K562 (cell line): ENCODE measurements at regions not wholly inside any gene's neighbourhood (a gene's known extent, or its start where the extent isn't known, plus 50 kb on each side); places are given as distances from the start of the nearest gene placed in this dataset.

Experiments used
- ATAC-seq: fragments of 200-7000 bp; cut with Tn5 transposase; 3 replicates; pipeline ENCODE4 v1.9.1; 2020; ENCODE audit warnings: moderate library complexity
- BruUV-seq: library from RNA; stranded (reverse); fragments of 400-500 nt; replicated peaks from 2 replicates; lab custom pipeline; 2021; lab: Mats Ljungman, UMichigan
- CTCF ChIA-PET: fragments of 300-600 bp; formaldehyde crosslinking; extraction: SDS; loops from one replicate; lab custom pipeline; 2021; ENCODE audit warnings: low intra/inter-chr PET ratio; lab: Yijun Ruan, JAX
- POLR2A ChIA-PET: fragments of 300-600, 350-650 bp; sonication (Branson Sonifier 250); formaldehyde crosslinking; extraction: SDS; loops from one replicate; lab custom pipeline; 2021; ENCODE audit warnings: antibody characterized with exemption, inconsistent platforms; lab: Yijun Ruan, JAX
- DNase-seq, 4 experiments: peaks; one replicate each; pipeline versions ENCODE4 v3.0.0 to v3.0.0-alpha.2; 2011 to 2018; ENCODE audit warnings: low spot score in 3 of 4, mixed read lengths in 3 of 4; ENCODE audit errors: extremely low read depth in 1 of 4
- FAIRE-seq: peaks from 2 replicates; lab custom pipeline; 2011; peaks lifted over from hg19 to GRCh38; lab: Jason Lieb, UNC
- H2AFZ ChIP-seq: 2 replicates; pipeline ENCODE4 v1.6.0; 2011; ENCODE audit warnings: low read depth, low read length, control low read depth, inconsistent platforms
- H3K27ac ChIP-seq: fragments of 200-600 bp; 3 replicates; pipeline ENCODE4 v1.8.0; 2011; ENCODE audit warnings: low read depth, mild to moderate bottlenecking, control low read depth, inconsistent platforms, low read length, moderate library complexity, mixed read lengths; ENCODE audit errors: extremely low read depth
- H3K27me3 ChIP-seq, 2 experiments: fragments of 300-600 bp in 1 of 2; 2 replicates in 1 of 2; 3 replicates in 1 of 2; pipeline versions ENCODE4 v1.6.0 to v1.8.0; 2011; ENCODE audit warnings: inconsistent platforms in 2 of 2, low read length in 2 of 2, mild to moderate bottlenecking in 1 of 2, mixed read lengths in 1 of 2, moderate library complexity in 1 of 2; ENCODE audit not compliant: control insufficient read depth in 2 of 2, insufficient read depth in 2 of 2
- H3K36me3 ChIP-seq: fragments of 300-600 bp; 3 replicates; pipeline ENCODE4 v1.8.0; 2011; ENCODE audit warnings: mild to moderate bottlenecking, low read length, inconsistent platforms; ENCODE audit not compliant: control insufficient read depth, insufficient read depth
- H3K4me1 ChIP-seq, 2 experiments: fragments of 200-600 bp in 1 of 2; replicated peaks in 1 of 2; 2 replicates in 1 of 2; 3 replicates in 1 of 2; pipeline versions ENCODE4 v1.5.1 to v1.8.0; 2011; ENCODE audit warnings: inconsistent platforms in 2 of 2, low read length in 2 of 2, mild to moderate bottlenecking in 1 of 2, mixed read lengths in 1 of 2, moderate library complexity in 1 of 2; ENCODE audit not compliant: control insufficient read depth in 2 of 2, insufficient read depth in 2 of 2
- H3K4me2 ChIP-seq: 2 replicates; pipeline ENCODE4 v1.6.1; 2011; ENCODE audit warnings: low read length, control low read depth, inconsistent platforms, mixed read lengths; ENCODE audit not compliant: insufficient read depth
- H3K4me3 ChIP-seq: fragments of 200-600 bp; sonication (generic), shearing (Covaris generic); 2 replicates; pipeline ENCODE4 v1.5.1; 2016; ENCODE audit warnings: control low read depth, inconsistent platforms
- H3K79me2 ChIP-seq: fragments of 200-600 bp; 3 replicates; pipeline ENCODE4 v1.8.0; 2011; ENCODE audit warnings: low read length, inconsistent platforms; ENCODE audit not compliant: control insufficient read depth, insufficient read depth
- H3K9ac ChIP-seq, 2 experiments: 2 replicates each; pipeline versions ENCODE4 v1.6.0 to v1.6.1; 2011; ENCODE audit warnings: low read depth in 2 of 2, low read length in 2 of 2, control low read depth in 1 of 2, inconsistent platforms in 1 of 2, mild to moderate bottlenecking in 1 of 2, mixed read lengths in 1 of 2; ENCODE audit not compliant: insufficient read depth in 1 of 2
- H3K9me1 ChIP-seq: one replicate; pipeline ENCODE4 v1.6.0; 2011; ENCODE audit warnings: inconsistent platforms, mild to moderate bottlenecking, low read length, moderate library complexity; ENCODE audit not compliant: control insufficient read depth, insufficient read depth
- H3K9me3 ChIP-seq: replicated peaks from 2 replicates; pipeline ENCODE4 v1.5.1; 2011; ENCODE audit warnings: low read depth, low read length, inconsistent platforms; ENCODE audit not compliant: control insufficient read depth, insufficient read depth
- H4K20me1 ChIP-seq: replicated peaks from 2 replicates; pipeline ENCODE4 v1.6.1; 2011; ENCODE audit warnings: low read length, inconsistent platforms, mixed read lengths; ENCODE audit not compliant: control insufficient read depth, insufficient read depth
- BRD4 ChIP-seq: fragments of 200-600 bp; sonication (generic); IDR thresholded peaks from 2 replicates; pipeline ENCODE4 v1.6.1; 2017; ENCODE audit warnings: inconsistent platforms
- NFE2L1 ChIP-seq: fragments of 450-650 bp; IDR thresholded peaks from 2 replicates; pipeline ENCODE4 v1.6.1; 2016; ENCODE audit warnings: missing genetic modification characterization, low read depth, mild to moderate bottlenecking, missing compliant biosample characterization, moderate library complexity, borderline replicate concordance
- ZNF316 ChIP-seq: fragments of 450-650 bp; IDR thresholded peaks from 2 replicates; pipeline ENCODE4 v1.6.1; 2016
- ZNF584 ChIP-seq: fragments of 200-800 bp; sonication (Bioruptor generic); IDR thresholded peaks from 2 replicates; pipeline ENCODE4 v1.6.1; 2016; ENCODE audit warnings: low read depth, mild to moderate bottlenecking, missing genetic modification characterization, missing compliant biosample characterization
- WGBS: fragments of 100-300 bp; shearing (Covaris generic); methylation state at CpG from one replicate; pipeline ENCODE4 v1.1.6; 2016; ENCODE audit warnings: low coverage, mixed read lengths; ENCODE audit not compliant: insufficient coverage; ENCODE audit errors: missing lambda C conversion rate; 5-methylcytosine and 5-hydroxymethylcytosine counted together
- in situ Hi-C: fragments of 300-500 bp; cut with MboI; formaldehyde crosslinking; loops from 4 replicates; pipeline ENCODE4 v1.15.0; 2018; ENCODE audit warnings: inconsistent platforms, mixed read lengths
- intact Hi-C: fragments of 100-400 bp; cut with micrococcal nuclease; formaldehyde crosslinking; loops from 2 replicates; pipeline ENCODE4 v1.14.2; 2022

DNA sequence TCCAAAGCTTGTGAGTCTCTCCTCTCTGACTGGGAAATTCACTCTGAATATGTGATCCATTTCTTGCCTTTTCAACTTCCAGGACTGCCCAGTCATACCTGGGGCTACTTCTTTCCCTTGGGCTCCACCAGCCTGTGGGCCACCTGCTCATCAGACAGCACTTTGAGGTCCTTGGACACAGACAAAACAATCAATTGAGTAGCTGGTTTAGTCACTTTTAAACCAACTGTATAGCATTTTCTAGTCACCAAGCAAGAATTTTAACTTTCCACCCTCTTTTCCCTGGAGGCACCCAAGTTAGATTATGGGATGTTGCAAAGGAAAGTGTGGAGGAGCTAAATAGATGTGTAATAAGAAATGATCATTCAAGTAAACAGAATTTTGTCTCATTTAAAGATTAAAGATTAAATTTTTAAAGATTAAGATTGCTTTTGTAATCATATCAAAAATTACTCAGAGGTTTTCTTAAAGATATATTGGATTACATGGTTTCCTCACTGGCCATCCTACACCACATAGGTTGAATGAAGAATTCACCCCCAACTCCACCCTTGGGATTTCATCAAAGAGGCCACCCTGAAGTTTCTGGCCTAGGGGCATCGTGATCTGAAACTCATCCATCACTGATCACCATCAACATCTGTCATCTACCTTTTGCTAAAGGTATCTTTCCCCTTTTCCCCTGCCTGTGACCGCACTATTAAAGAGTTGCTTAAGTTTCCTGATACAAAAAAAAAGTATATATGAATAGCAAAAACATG lies 219.2 kb upstream of the NR5A2 start:
- Histone ChIP-seq H3K9ac (no peak overlapping the region), H3K4me1 (no peaks in the 10 kb centered on the region), H3K27me3 (no peaks in the 10 kb centered on the region), H3K9me3 (no peaks in the 10 kb centered on the region), H4K20me1 (no peaks in the 10 kb centered on the region), H3K27ac (no peak overlapping the region), H3K36me3 (no peaks in the 10 kb centered on the region), H2AFZ (no peak overlapping the region), H3K79me2 (no peaks in the 10 kb centered on the region), H3K4me2 (no peak overlapping the region), H3K9me1 (no peaks in the 10 kb centered on the region), H3K4me3 (no peak overlapping the region)
- ChIA-PET POLR2A (no interaction called here), CTCF (no interaction called here)
- 12% methylated on average over 2 of the region's 2 CpGs for WGBS
- no TSS peak for BruUV-seq
- no peak for DNase-seq
- intact Hi-C loops (no loop called here), in situ Hi-C loops (no loop called here)
- TF ChIP-seq ZNF316: no peak
- FAIRE-seq: no peak
- no peak for ATAC-seq

GRCh38 chr1:199809311-199809710 lies 218.2 kb upstream of the NR5A2 start:
- H3K4me3 ChIP-seq: no peak overlapping the region
- DNase-seq: no peak
- POLR2A ChIA-PET: no interaction called here
- intact Hi-C loops: no loop called here
- WGBS: 0% methylated on average over 1 of the region's 1 CpG
- H3K4me1 ChIP-seq: no peaks in the 10 kb centered on the region
- CTCF ChIA-PET: no interaction called here
- no peaks in the 10 kb centered on the region for H4K20me1 ChIP-seq
- FAIRE-seq: no peak
- H3K9me3 ChIP-seq: no peaks in the 10 kb centered on the region
- H3K79me2 ChIP-seq: no peaks in the 10 kb centered on the region
- no peaks in the 10 kb centered on the region for H3K36me3 ChIP-seq
- H3K9ac ChIP-seq: no peak overlapping the region
- H3K4me2 ChIP-seq: no peak overlapping the region
- no peak overlapping the region for H3K27ac ChIP-seq
- no peaks in the 10 kb centered on the region for H3K27me3 ChIP-seq
- H3K9me1 ChIP-seq: no peaks in the 10 kb centered on the region
- ATAC-seq: no peak
- TF ChIP-seq NFE2L1 (tag) (no peak), BRD4 (no peak), ZNF584 (no peak)
- H2AFZ ChIP-seq: no peak overlapping the region
- no TSS peak for BruUV-seq
- in situ Hi-C loops: no loop called here
